Muscle of leg (tissue), 3 donors: ENCODE measurements at regions not wholly inside any gene's neighbourhood (a gene's known extent, or its start where the extent isn't known, plus 50 kb on each side); places are given as distances from the start of the nearest gene placed in this dataset.

Experiments
- DNase-seq: peaks from one replicate; pipeline ENCODE4 v3.0.0; 2013
- H3K27ac ChIP-seq: one replicate; pipeline ENCODE4 v1.5.1; 2013; ENCODE audit warnings: mild to moderate bottlenecking, low read length, control low read depth
- H3K27me3 ChIP-seq: one replicate; pipeline ENCODE4 v1.6.1; 2013; ENCODE audit warnings: low read length; ENCODE audit not compliant: control insufficient read depth, insufficient read depth
- H3K36me3 ChIP-seq: one replicate; pipeline ENCODE4 v1.6.1; 2013; ENCODE audit warnings: low read length; ENCODE audit not compliant: control insufficient read depth, insufficient read depth
- H3K4me1 ChIP-seq: one replicate; pipeline ENCODE4 v1.6.1; 2013; ENCODE audit warnings: low read length; ENCODE audit not compliant: control insufficient read depth, insufficient read depth
- H3K4me3 ChIP-seq: one replicate; pipeline ENCODE4 v1.5.1; 2013; ENCODE audit warnings: low read length, control low read depth
- H3K9me3 ChIP-seq: replicated peaks from 2 replicates; pipeline ENCODE4 v1.6.1; 2013; ENCODE audit warnings: low read depth, low read length; ENCODE audit not compliant: control insufficient read depth
- WGBS: methylation state at CpG from one replicate; pipeline ENCODE4 v1.1.5; 2013; ENCODE audit warnings: missing lambda C conversion rate; ENCODE audit not compliant: insufficient coverage; 5-methylcytosine and 5-hydroxymethylcytosine counted together

DNA sequence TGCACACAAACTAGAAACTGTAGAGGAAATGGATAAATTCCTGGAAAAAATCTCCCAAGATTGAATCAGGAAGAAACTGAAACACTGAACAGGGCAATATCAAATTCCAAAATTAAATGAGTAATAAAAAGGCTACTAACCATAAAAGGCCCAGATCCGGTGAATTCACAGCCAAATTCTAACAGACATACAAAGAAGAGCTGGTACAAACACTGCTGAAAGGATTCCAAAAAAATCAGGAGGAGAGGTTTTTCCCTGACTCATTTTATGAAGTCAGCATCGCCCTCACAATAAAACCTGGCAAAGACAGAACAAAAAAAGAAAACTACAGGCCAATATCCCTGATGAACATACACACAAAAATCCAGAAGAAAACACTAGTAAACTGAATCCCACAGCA lies 462.4 kb upstream of the THBS1 start:
- Histone ChIP-seq H3K4me1 (no peaks in the 10 kb centered on the region), H3K36me3 (no peaks in the 10 kb centered on the region), H3K4me3 (no peak overlapping the region), H3K27ac (no peak overlapping the region), H3K9me3 (peaks cover 14% of the 10 kb centered on the region), H3K27me3 (no peaks in the 10 kb centered on the region)
- peak; percentile 24 for DNase-seq
- WGBS = no CpG with 5 or more reads among the region's 2 CpGs

DNA sequence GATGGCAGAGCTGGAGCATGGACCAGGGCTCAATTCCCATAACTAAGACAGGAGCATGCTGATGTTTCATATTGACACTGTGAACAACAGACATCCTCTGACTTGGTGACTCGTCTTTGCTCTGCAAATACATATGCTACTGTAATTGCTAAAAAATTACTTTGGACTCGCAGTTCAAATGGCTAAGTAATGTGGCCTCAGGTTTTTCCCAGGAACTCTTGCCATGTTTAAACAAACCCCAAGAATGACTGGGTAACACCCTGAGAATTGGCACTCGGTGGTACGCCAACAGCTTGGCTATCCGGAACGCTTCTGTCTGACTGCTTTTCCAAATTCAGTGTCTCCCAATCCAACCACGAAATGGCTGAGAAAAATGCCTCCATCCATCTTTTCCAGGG lies 456.7 kb upstream of the THBS1 start:
- no peaks in the 10 kb centered on the region for H3K36me3 ChIP-seq
- WGBS = 82% methylated on average over 5 of the region's 7 CpGs
- no peak overlapping the region for H3K4me3 ChIP-seq
- peak overlapping the region; percentile 25 for H3K27ac ChIP-seq
- DNase-seq = no peak
- H3K4me1 ChIP-seq = peaks cover 5% of the 10 kb centered on the region
- H3K9me3 ChIP-seq = no peaks in the 10 kb centered on the region
- H3K27me3 ChIP-seq = no peaks in the 10 kb centered on the region

DNA sequence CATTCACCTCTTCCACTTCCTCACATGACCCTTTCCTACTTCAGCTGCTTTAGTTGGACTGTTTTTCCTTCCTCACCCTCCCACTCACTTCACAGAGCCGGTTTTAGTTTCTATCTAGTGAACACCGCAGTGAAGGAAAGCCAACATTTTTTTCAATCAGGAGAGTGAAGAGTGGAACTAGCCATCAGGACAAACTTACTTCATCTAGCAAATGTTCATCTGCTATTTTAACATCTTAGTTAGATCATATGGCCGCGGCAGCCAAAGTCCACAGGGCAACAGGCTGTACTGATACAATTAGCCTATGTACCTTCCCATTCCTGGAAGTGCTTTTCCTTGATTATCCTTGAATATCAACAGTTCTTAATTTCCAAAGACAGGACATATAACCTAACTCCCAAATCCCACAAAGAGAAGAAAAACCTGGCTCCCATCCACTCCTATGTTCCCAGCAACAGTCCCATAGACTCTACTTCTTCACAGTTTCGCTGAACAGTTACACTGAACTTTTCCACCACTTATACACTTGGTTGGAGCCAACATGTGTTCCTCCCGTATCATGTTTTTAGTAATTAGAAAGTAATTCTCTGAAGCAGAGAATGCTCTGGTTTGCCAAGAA lies 456.2 kb upstream of the THBS1 start:
- Histone ChIP-seq H3K36me3 (no peaks in the 10 kb centered on the region), H3K27ac (peak overlapping the region; percentile 25), H3K4me3 (no peak overlapping the region), H3K9me3 (no peaks in the 10 kb centered on the region), H3K27me3 (no peaks in the 10 kb centered on the region), H3K4me1 (peaks cover 5% of the 10 kb centered on the region)
- WGBS = 11% methylated on average over 2 of the region's 6 CpGs
- peak; percentile 81 for DNase-seq

DNA sequence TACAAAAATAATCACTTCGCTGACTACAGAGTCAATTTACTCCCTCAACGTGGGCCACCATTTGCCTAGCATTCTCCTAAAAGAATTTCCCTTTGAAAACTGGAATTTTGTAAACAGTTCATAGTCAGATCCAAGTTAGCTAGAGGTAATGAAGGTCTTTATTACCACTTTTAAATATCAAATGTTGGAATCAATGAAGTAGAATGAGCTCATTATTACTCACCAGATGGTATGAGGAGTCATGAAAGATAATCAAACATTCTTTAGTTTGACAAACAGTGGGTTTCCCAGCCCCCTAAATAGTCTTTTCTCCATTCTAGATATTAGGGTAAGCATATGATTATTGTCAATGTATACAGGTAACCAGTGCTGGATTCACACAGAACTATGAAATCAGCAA lies 455.7 kb upstream of the THBS1 start:
- no peak overlapping the region for H3K4me3 ChIP-seq
- no peaks in the 10 kb centered on the region for H3K27me3 ChIP-seq
- no peak overlapping the region for H3K27ac ChIP-seq
- no peaks in the 10 kb centered on the region for H3K9me3 ChIP-seq
- no peak for DNase-seq
- H3K4me1 ChIP-seq = peaks cover 5% of the 10 kb centered on the region
- H3K36me3 ChIP-seq = no peaks in the 10 kb centered on the region
- WGBS = no CpG with 5 or more reads among the region's 2 CpGs

DNA sequence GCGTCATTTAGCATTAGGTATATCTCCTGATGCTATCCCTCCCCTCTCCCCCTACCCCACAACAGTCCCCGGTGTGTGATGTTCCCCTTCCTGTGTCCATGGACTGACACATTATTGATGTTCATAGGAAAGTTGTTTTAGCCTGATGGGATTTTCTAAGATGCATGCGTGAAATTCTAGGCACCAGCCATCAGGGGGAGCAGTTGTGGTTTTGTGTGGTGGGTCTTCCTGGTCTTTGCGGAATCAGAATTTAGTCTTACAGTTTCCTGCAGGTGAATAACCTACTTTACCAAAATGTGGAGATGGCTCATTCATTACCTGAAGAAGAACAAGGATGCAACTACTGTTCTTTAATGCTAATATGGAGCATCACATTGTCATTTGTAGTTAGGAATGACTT lies 455.0 kb upstream of the THBS1 start:
- H3K9me3 ChIP-seq = no peaks in the 10 kb centered on the region
- 60% methylated on average over 1 of the region's 4 CpGs for WGBS
- no peak overlapping the region for H3K27ac ChIP-seq
- H3K4me3 ChIP-seq = no peak overlapping the region
- no peaks in the 10 kb centered on the region for H3K27me3 ChIP-seq
- no peaks in the 10 kb centered on the region for H3K36me3 ChIP-seq
- peaks cover 5% of the 10 kb centered on the region for H3K4me1 ChIP-seq
- DNase-seq = no peak

DNA sequence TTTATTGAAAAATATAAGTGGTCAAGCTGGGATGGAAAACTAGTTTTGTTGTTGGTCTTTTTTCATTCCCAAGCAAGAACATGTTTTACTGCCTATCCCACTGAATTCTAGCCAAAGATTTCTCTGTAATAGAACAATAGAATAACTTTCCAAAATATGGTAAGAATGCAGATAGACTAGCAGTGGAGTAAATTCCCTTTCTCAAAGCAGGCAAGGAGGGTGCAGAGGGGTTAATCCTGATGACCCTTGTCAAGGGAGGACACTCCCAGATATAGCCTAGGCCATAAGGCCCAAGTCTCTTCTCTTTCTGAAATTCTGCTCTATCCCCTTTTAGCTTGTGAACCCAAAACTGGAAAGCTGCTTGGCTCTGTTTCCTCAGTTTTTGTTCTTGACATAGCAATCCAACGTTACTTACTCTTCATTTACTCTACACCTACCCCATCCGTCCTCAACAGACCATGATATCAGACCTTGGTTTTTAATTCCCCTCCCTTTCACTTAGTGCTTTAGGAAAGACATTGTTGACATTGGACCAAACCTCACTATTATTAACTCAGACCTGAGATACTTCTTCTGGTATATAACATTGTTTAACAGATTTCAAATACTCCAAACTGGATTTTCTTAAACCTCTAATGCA lies 453.6 kb upstream of the THBS1 start:
- Histone ChIP-seq H3K9me3 (no peaks in the 10 kb centered on the region), H3K27ac (peak overlapping the region; percentile 1), H3K36me3 (no peaks in the 10 kb centered on the region), H3K4me3 (no peak overlapping the region), H3K27me3 (no peaks in the 10 kb centered on the region), H3K4me1 (peaks cover 5% of the 10 kb centered on the region)
- 60% methylated on average over 2 of the region's 2 CpGs for WGBS
- DNase-seq = peak; percentile 76

DNA sequence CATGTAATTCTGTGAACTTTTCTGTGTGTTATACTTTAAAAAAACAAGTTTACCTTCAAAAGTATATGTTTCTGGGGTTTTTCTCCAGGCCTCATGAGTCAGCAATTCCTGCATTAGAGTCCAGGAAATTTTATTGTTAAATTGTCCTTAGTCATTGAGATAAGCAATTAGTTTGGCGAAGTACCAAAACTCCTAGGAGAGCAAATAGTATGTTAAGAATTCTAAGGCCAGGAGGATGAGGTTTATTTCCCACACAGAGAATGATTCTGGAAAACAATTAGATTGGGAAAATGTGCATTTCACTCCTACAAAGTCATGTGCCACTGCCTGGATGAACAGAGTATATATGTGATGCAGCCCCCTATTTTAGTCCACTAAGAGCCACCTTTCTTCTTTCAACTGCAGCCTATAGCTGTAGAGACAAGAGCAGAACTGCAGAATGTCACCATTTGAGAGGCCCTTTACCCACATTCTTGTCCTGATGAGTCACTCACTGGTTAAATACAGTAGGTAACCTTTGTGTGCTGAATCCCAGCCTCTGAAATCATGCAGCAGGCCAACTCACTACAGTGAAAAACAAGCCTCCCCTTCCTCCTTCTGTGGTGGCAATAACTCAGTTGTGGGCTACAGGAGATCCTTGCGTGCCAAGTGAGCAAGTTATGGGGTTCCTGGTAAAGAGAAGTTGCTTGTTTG lies 452.8 kb upstream of the THBS1 start:
- H3K36me3 ChIP-seq = no peaks in the 10 kb centered on the region
- peaks cover 5% of the 10 kb centered on the region for H3K4me1 ChIP-seq
- peak overlapping the region; percentile 74 for H3K27ac ChIP-seq
- no peaks in the 10 kb centered on the region for H3K9me3 ChIP-seq
- WGBS = no CpG with 5 or more reads among the region's 2 CpGs
- no peaks in the 10 kb centered on the region for H3K27me3 ChIP-seq
- DNase-seq = peak; percentile 70
- no peak overlapping the region for H3K4me3 ChIP-seq

DNA sequence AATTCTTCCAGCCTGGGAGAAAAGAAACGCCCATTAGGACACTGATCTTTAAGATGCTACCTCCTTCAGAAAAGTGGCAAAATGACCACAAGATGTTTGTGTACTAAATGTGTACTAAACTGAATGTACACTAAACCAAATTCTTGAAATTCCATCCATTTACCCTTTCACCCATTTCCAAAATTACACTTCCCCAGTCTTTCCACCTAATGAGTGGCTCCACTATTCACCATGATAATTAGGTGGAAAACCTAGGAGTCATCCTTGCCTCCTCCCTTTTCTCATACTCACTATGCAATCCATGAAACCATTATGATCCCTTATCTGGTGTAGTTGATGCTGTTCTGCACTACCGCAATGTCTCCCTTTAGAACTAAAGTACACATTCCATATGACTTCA lies 452.1 kb upstream of the THBS1 start:
- WGBS = no CpG with 5 or more reads among the region's 2 CpGs
- H3K27ac ChIP-seq = no peak overlapping the region
- H3K4me3 ChIP-seq = no peak overlapping the region
- H3K27me3 ChIP-seq = no peaks in the 10 kb centered on the region
- DNase-seq = no peak
- no peaks in the 10 kb centered on the region for H3K36me3 ChIP-seq
- peaks cover 5% of the 10 kb centered on the region for H3K4me1 ChIP-seq
- H3K9me3 ChIP-seq = no peaks in the 10 kb centered on the region

DNA sequence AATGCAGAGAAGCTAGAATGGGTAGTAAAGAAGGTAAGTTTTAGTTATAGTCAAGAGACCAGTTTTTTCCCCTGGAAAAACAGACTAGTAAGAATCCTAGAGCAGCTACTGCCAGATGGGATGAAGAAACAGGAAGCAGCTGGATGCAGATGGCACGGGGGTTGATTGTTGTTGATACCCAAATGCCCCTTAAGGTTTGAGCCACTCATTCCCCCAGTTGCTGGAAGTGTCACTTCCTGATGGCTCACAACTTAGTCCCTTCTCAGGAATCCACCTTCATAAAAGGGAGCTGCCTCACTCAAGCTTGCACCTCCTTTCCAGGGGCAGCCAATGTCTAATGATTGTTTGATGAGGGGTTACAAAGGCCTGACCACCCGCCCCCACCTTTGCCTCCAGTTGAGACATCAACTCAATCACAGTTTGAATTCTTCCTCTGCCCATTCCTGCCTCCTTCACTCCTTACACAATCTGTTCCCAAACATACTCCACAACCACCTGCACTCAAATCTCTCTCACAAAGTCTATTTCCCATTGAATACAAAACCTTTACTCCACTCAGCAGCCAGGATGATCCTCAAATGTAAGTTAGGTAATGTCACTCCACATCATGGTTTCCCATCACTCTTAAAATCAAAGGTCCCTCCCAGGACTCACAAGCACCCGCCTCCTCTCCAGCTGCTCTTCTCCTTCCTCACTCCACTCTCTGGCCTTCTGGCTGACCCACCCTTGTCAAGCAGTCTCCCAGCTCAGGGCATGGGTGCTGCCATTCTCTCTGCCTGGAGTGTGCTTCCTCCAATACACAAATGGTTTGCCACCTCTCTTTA lies 450.1 kb upstream of the THBS1 start:
- no peak for DNase-seq
- 82% methylated on average over 2 of the region's 3 CpGs for WGBS
- Histone ChIP-seq H3K27ac (no peak overlapping the region), H3K4me3 (no peak overlapping the region), H3K9me3 (no peaks in the 10 kb centered on the region), H3K27me3 (no peaks in the 10 kb centered on the region), H3K4me1 (peaks cover 3% of the 10 kb centered on the region), H3K36me3 (no peaks in the 10 kb centered on the region)

DNA sequence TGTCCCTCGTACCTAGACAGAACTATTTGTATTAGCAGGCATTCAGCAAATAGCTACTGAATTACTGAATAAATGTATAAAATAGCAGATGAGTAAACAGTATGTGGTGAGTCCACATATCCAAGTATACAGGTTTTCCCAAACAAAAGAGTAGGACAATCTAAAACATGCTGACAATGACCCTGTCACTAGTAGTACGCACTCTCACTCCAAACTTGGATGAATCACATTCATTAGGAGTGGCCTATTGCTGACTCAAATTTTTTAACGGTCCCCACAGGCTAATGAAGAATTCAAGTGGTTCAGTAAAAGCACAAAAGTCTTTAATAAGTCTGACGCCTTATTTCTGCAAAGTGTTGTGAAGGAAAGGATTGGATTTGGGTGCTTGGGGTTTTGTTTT lies 449.3 kb upstream of the THBS1 start:
- Histone ChIP-seq H3K27me3 (no peaks in the 10 kb centered on the region), H3K4me3 (no peak overlapping the region), H3K27ac (no peak overlapping the region), H3K4me1 (peaks cover 3% of the 10 kb centered on the region), H3K36me3 (no peaks in the 10 kb centered on the region), H3K9me3 (no peaks in the 10 kb centered on the region)
- DNase-seq = no peak
- no CpG with 5 or more reads among the region's 4 CpGs for WGBS
